RKO (cell line): ENCODE measurements at regions not wholly inside any gene's neighbourhood (a gene's known extent, or its start where the extent isn't known, plus 50 kb on each side); places are given as distances from the start of the nearest gene placed in this dataset.
"Not testable (repeated sequence)": the region's sequence is repeated elsewhere in the genome, so short reads cannot be mapped to it uniquely, and the experiment has no call there.

ENCODE experiments used
- DNase-seq: peaks from one replicate; pipeline ENCODE4 v3.0.0-alpha.2; 2016; ENCODE audit warnings: low spot score

- DNase-seq: not testable (repeated sequence)
These were observed 585.9 kb upstream of the SEMA6D start for GRCh38 chr15:47131450-47131849.

GRCh38 chr15:47135267-47135666 lies 582.0 kb upstream of the SEMA6D start:
- no peak for DNase-seq

- peak; percentile 52 for DNase-seq
These were observed 581.1 kb upstream of the SEMA6D start for GRCh38 chr15:47136236-47136635.

- no peak for DNase-seq
These were observed 577.3 kb upstream of the SEMA6D start for GRCh38 chr15:47139965-47140364.

GRCh38 chr15:47157827-47158226 lies 559.5 kb upstream of the SEMA6D start:
- no peak for DNase-seq

GRCh38 chr15:47158573-47158972 lies 558.7 kb upstream of the SEMA6D start:
- DNase-seq: no peak

DNA sequence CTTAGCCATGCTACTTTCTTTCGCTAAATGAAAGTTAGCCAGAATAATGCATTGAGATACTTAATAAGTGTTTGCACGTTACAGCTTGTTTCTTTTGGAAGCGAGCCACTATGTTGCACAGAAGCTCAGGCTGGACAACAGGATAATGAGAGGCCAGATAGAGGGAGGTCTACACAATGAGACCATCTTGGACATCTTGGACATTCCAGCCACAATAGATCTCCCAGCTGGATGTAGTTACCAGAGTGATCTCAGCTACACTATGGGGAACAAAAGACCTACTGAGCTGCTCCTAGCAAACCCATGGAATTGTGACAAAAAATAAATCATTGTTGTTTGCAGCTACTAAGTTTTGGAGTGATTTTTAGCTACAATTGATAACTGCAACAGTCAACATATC lies 540.1 kb upstream of the SEMA6D start:
- DNase-seq: no peak

- no peak for DNase-seq
These were observed 537.3 kb upstream of the SEMA6D start for GRCh38 chr15:47179988-47180387.

DNA sequence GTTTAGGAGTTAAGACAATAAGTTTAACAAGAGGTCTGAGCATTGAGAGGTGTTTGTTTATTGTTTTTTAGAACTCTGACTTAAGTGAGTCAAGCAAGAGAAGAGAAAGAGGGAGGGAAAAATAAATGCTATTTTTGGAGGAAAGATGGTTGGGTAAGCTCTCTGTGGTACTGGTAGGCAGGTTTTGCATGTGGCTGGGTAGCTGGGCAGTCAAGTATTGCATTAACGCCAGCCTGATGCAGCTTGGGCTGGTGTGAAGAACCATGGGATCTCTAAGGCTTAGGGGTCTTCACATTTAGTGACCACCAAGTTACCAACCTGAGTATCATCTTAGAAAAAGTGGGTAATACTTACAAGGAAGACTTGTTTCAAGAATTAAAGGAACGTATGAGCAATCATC lies 534.5 kb upstream of the SEMA6D start:
- DNase-seq: no peak

GRCh38 chr15:47184003-47184907 lies 533.0 kb upstream of the SEMA6D start:
- no peak for DNase-seq

DNA sequence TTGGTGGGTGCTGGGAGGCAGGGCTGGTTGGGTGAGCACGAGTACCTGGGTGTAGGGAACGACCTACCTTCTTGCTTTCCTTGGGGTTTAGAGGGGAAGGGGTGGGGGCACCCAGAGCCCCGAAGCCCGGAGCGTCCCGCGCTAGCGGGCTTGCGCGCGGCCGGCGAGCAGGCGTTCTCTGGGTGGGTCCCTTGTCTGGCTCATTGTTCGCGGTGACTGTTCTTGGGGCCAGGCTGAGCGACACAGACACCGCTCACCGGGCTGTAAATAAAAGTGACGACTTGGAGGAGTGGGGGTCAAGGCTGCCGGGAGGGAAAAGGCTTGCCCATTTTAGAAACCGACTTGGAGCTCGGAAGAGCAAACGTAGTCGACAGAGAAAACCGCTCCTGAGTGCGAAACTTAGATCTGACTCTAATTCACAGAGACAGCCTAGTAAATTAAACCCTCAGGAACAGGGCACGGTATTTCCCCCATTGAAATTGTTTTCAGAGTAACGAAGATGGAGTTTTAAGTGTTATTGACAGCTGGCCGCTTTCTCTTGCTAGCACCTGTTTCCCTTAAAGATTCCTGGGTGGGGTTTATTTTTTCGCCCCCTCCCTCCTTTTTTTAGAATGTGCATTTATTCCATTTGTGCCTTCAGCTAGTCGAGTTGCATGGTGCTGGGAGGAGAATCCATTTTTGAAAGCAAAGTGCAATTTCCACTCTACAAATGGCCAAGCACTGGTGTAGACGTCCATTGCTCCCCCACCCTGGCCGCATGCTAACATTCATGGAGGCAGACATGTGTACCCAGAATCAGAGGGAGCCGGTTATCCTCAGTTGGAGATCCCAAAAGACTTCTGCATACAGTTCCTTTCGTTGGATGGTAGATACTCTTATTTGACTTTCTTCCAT lies 532.1 kb upstream of the SEMA6D start:
- no peak for DNase-seq

GRCh38 chr15:47186075-47186474 lies 531.2 kb upstream of the SEMA6D start:
- DNase-seq: no peak

- no peak for DNase-seq
These were observed 528.4 kb upstream of the SEMA6D start for GRCh38 chr15:47188758-47189507.

DNA sequence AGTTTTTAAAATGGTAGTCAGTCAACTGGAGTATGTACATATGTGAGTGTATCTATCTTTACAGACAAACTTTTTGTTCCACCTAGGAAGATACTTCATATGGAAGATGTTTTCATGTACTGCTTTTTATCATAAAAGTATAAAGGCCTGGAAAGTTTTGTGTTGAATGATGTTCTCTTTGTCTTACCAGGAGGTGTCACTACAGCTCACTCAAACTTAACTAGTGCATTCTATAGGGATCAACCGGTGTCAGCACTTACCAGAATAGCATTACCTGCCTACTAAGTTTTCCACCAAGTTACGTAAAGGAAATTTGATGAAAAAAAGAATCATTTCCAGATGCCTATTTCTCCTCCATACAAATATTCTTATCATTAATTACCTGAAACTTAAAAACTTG lies 522.6 kb upstream of the SEMA6D start:
- peak; percentile 17 for DNase-seq

DNA sequence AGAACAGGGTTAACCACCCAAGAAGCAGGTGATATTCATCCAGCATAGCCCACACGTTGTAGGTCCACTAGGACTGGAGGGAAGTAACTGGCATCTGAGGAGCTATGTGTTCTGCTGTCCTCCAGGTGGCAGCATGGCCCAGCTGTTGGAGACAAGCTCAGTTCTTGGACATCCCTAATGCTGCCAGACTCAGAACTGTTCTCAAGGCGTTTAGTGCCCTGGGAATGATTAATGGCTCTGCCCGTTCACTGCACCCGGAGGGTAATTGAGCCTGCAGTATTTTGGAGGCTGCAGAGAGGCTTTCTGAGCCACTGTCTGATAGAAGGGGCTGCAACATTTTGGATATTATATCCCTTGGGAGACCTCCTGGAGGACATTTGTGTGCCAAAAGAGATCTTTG lies 521.3 kb upstream of the SEMA6D start:
- DNase-seq: peak; percentile 81

DNA sequence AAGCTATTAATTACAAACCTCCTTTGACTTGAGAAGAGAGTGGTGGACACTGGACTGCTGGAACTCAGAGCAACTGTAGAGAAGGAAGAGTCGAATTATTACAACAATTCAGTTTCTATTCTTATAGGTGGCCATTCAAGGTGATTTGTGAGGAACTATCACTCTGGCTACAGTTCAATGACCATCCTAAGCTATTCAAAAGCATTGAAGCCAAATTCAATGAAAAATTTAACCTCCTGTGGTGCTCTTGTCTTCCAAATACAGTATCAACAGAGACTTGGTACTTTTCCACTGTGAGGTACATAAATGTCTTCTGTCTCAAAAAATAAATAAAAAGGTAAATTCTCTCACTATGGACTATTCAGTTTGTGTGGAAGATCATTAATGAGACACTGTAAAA lies 513.3 kb upstream of the SEMA6D start:
- no peak for DNase-seq

GRCh38 chr15:47206358-47206978 lies 510.8 kb upstream of the SEMA6D start:
- no peak for DNase-seq

DNA sequence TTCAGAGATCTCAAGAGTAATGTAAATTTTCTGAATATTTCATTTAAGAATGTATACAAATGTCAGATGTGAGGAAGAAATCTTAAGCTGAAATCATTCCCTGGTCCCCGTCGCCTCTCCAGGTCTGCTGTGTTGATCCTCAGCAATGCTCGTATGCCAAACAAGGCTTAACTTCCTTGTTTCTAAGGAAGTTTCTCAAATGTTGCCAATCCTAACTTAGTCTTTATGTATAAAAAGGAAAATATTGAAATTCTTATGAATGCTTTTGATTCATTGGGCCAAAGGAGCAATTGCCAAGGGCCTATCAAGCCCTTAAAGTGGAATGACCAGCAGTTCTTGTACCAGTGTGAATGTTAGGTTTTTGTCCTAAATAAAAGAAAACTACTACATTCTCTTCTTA lies 507.7 kb upstream of the SEMA6D start:
- no peak for DNase-seq

- DNase-seq: no peak
These were observed 504.9 kb upstream of the SEMA6D start for GRCh38 chr15:47212222-47213010.

DNA sequence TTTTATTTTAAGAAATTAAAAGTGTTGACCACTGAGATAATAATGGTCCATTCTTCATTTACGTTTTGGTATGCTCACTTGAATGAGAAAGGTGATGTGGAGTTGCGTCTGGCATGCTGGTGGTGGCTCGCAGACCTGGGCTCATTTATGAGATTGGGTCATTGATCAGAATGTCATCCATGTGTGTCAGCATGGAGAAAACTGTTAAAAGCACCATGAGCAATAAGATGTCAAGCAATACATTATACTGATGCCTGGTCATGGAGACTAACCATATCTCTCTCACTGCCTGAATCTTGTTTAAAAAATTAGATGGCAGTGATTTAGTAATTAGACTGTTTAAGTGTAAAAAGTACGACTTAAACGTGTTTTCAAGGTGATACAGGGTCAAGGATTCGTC lies 503.4 kb upstream of the SEMA6D start:
- no peak for DNase-seq

- no peak for DNase-seq
These were observed 499.0 kb upstream of the SEMA6D start for GRCh38 chr15:47218295-47218694.
